MM.1S (cell line): ENCODE measurements at regions not wholly inside any gene's neighbourhood (a gene's known extent, or its start where the extent isn't known, plus 50 kb on each side); places are given as distances from the start of the nearest gene placed in this dataset.

ENCODE experiments used
- EZH2 ChIP-seq: fragments of 300-600 bp; sonication (generic); optimal IDR thresholded peaks from 2 replicates; pipeline ENCODE3; 2017; ENCODE audit warnings: low read depth, mild to moderate bottlenecking, antibody characterized with exemption, low read length, mixed read lengths
- EZH2phosphoT487 ChIP-seq: fragments of 300-600 bp; sonication (generic); IDR thresholded peaks from 2 replicates; pipeline ENCODE4 v1.6.1; 2018; ENCODE audit warnings: antibody characterized with exemption, low read length
- TF ChIP-seq, protein P1 (sequence below): fragments of 300-600 bp; sonication (generic); IDR thresholded peaks from 2 replicates; pipeline ENCODE4 v1.5.1; 2016; ENCODE audit warnings: antibody characterized with exemption, low read length, mixed read lengths

DNA sequence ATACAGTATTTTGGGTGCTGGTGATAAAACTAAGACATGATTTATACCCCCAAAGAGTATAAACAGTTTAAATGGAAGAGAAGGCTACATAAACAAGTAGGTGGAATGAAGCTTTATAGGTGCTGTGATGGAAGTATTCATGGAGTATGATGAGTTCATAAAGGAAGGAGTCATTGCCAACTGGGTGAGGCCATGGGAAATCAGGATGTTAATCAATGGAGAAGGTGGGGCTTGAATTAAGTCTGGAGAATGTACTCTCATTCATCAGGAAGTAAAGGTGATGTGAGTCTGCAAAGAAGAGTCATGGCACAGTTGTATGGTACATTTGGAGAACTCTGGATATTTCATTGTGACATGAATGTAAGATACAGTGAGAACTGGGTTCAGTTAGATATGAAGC lies 147.5 kb upstream of the MME start:
- TF ChIP-seq, protein P1, sequence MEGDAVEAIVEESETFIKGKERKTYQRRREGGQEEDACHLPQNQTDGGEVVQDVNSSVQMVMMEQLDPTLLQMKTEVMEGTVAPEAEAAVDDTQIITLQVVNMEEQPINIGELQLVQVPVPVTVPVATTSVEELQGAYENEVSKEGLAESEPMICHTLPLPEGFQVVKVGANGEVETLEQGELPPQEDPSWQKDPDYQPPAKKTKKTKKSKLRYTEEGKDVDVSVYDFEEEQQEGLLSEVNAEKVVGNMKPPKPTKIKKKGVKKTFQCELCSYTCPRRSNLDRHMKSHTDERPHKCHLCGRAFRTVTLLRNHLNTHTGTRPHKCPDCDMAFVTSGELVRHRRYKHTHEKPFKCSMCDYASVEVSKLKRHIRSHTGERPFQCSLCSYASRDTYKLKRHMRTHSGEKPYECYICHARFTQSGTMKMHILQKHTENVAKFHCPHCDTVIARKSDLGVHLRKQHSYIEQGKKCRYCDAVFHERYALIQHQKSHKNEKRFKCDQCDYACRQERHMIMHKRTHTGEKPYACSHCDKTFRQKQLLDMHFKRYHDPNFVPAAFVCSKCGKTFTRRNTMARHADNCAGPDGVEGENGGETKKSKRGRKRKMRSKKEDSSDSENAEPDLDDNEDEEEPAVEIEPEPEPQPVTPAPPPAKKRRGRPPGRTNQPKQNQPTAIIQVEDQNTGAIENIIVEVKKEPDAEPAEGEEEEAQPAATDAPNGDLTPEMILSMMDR = no peak
- no peak for TF ChIP-seq EZH2
- no peak for TF ChIP-seq EZH2phosphoT487
